Endodermal cell (in vitro differentiated cells): ENCODE measurements at regions not wholly inside any gene's neighbourhood (a gene's known extent, or its start where the extent isn't known, plus 50 kb on each side); places are given as distances from the start of the nearest gene placed in this dataset.
A peak's percentile ranks its signal among the peaks of the same experiment; 100 is the strongest.

Experiments
- DNase-seq: peaks from one replicate; pipeline ENCODE4 v3.0.0-alpha.2; 2017
- H3K27ac ChIP-seq: 2 replicates; pipeline ENCODE4 v1.5.1; 2013; ENCODE audit warnings: mild to moderate bottlenecking, low read depth, low read length, moderate library complexity
- H3K27me3 ChIP-seq: 2 replicates; pipeline ENCODE4 v1.6.1; 2013; ENCODE audit warnings: mild to moderate bottlenecking, low read length, moderate library complexity; ENCODE audit not compliant: insufficient read depth, control insufficient read depth, poor library complexity, severe bottlenecking
- H3K36me3 ChIP-seq: 2 replicates; pipeline ENCODE4 v1.7.0; 2013; ENCODE audit warnings: mild to moderate bottlenecking, low read length, moderate library complexity; ENCODE audit not compliant: control insufficient read depth, insufficient read depth
- H3K4me1 ChIP-seq: one replicate; pipeline ENCODE4 v1.7.0; 2013; ENCODE audit warnings: low read length; ENCODE audit not compliant: control insufficient read depth, insufficient read depth
- H3K4me3 ChIP-seq: 2 replicates; pipeline ENCODE4 v1.5.1; 2013; ENCODE audit warnings: mild to moderate bottlenecking, low read length, moderate library complexity
- H3K9ac ChIP-seq: 2 replicates; pipeline ENCODE4 v1.6.1; 2013; ENCODE audit warnings: mild to moderate bottlenecking, low read length, moderate library complexity; ENCODE audit not compliant: poor library complexity, severe bottlenecking; ENCODE audit errors: extremely low read depth
- H3K9me3 ChIP-seq: 2 replicates; pipeline ENCODE4 v1.6.1; 2013; ENCODE audit warnings: mild to moderate bottlenecking, low read length, moderate library complexity; ENCODE audit not compliant: control insufficient read depth
- H3K27ac Mint-ChIP-seq: 2 replicates; pipeline ENCODE4 v1.8.0; 2020; ENCODE audit warnings: mixed read lengths
- H3K27me3 Mint-ChIP-seq: 2 replicates; pipeline ENCODE4 v1.8.0; 2021; ENCODE audit warnings: mild to moderate bottlenecking, mixed read lengths; ENCODE audit not compliant: insufficient read depth
- H3K36me3 Mint-ChIP-seq: 2 replicates; pipeline ENCODE4 v1.8.0; 2020; ENCODE audit warnings: low read depth, mixed read lengths
- H3K4me1 Mint-ChIP-seq: 2 replicates; pipeline ENCODE4 v1.8.0; 2020; ENCODE audit warnings: mixed read lengths
- H3K4me3 Mint-ChIP-seq: 2 replicates; pipeline ENCODE4 v1.8.0; 2020; ENCODE audit warnings: mild to moderate bottlenecking, moderate library complexity, mixed read lengths
- H3K9me3 Mint-ChIP-seq: 2 replicates; pipeline ENCODE4 v1.8.0; 2020; ENCODE audit warnings: mild to moderate bottlenecking, mixed read lengths
- WGBS, 2 experiments: methylation state at CpG; one replicate each; pipeline versions ENCODE4 v1.1.5 to v1.1.7; 2013; ENCODE audit warnings: missing lambda C conversion rate in 2 of 2, mixed read lengths in 1 of 2; ENCODE audit not compliant: insufficient coverage in 1 of 2, insufficient read length in 1 of 2; 5-methylcytosine and 5-hydroxymethylcytosine counted together
- TF ChIP-seq, protein P1 (sequence below): fragments of 200-600 bp; sonication (generic); conservative IDR thresholded peaks from 2 replicates; pipeline ENCODE4 v1.5.0; 2021; ENCODE audit warnings: antibody characterized with exemption, mild to moderate bottlenecking

DNA sequence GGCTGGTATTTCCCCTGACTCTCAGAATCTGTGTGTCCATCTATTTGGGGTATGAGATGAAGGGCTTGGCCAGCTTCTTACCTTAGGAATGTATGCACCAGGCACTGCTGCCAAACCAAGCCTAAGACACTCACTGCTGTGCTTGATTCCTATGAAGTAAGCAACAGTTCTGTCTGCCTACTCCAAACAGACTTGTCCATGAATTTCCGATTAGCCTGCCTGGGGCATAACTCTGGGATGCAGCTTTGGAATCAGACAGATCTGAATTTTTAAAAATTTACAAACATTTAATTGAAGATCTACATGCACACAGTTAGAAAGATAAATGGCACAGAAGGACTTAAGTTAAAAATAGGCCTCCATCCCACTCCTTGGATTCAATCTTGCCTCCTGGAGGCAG, 59.5 kb upstream of the JDP2 start:
- DNase-seq, result peak; percentile 5
- no peaks in the 10 kb centered on the region for H3K36me3 Mint-ChIP-seq
- Histone ChIP-seq H3K9ac (no peak overlapping the region), H3K27ac (no peak overlapping the region), H3K36me3 (no peaks in the 10 kb centered on the region), H3K27me3 (peaks cover 94% of the 10 kb centered on the region), H3K4me1 (no peaks in the 10 kb centered on the region), H3K9me3 (peaks cover 11% of the 10 kb centered on the region), H3K4me3 (no peak overlapping the region)
- TF ChIP-seq, protein P1, sequence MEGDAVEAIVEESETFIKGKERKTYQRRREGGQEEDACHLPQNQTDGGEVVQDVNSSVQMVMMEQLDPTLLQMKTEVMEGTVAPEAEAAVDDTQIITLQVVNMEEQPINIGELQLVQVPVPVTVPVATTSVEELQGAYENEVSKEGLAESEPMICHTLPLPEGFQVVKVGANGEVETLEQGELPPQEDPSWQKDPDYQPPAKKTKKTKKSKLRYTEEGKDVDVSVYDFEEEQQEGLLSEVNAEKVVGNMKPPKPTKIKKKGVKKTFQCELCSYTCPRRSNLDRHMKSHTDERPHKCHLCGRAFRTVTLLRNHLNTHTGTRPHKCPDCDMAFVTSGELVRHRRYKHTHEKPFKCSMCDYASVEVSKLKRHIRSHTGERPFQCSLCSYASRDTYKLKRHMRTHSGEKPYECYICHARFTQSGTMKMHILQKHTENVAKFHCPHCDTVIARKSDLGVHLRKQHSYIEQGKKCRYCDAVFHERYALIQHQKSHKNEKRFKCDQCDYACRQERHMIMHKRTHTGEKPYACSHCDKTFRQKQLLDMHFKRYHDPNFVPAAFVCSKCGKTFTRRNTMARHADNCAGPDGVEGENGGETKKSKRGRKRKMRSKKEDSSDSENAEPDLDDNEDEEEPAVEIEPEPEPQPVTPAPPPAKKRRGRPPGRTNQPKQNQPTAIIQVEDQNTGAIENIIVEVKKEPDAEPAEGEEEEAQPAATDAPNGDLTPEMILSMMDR, result no peak
- no peak overlapping the region for H3K27ac Mint-ChIP-seq
- peaks cover 84% of the 10 kb centered on the region for H3K27me3 Mint-ChIP-seq
- H3K4me3 Mint-ChIP-seq, result no peak overlapping the region
- 100% methylated on average over 1 of the region's 1 CpG for WGBS, 2 experiments
- peaks cover 6% of the 10 kb centered on the region for H3K9me3 Mint-ChIP-seq
- H3K4me1 Mint-ChIP-seq, result peaks cover 14% of the 10 kb centered on the region

DNA sequence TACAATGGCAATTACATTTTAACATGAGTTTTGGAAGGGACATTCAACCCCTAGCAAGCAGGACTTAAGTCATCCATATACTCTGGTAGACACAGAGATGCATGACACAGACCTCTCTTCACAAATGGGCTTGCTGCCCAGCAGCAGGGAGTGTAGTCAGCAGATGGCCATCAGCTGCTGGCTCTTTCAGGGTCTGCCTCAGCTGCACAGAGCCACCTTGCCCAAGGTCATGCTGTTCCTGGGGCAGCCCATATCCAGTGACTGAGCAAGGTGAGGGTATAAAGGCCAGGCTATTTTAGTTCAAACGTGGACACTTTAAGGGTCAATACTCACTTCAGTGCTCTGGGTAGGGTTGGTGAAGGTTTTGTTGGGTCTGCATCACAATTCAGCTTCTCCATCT, 58.3 kb upstream of the JDP2 start:
- WGBS, 2 experiments, result 92 to 100% methylated on average over 1 of the region's 1 CpG
- peaks cover 75% of the 10 kb centered on the region for H3K27me3 Mint-ChIP-seq
- peak; percentile 3 for DNase-seq

DNA sequence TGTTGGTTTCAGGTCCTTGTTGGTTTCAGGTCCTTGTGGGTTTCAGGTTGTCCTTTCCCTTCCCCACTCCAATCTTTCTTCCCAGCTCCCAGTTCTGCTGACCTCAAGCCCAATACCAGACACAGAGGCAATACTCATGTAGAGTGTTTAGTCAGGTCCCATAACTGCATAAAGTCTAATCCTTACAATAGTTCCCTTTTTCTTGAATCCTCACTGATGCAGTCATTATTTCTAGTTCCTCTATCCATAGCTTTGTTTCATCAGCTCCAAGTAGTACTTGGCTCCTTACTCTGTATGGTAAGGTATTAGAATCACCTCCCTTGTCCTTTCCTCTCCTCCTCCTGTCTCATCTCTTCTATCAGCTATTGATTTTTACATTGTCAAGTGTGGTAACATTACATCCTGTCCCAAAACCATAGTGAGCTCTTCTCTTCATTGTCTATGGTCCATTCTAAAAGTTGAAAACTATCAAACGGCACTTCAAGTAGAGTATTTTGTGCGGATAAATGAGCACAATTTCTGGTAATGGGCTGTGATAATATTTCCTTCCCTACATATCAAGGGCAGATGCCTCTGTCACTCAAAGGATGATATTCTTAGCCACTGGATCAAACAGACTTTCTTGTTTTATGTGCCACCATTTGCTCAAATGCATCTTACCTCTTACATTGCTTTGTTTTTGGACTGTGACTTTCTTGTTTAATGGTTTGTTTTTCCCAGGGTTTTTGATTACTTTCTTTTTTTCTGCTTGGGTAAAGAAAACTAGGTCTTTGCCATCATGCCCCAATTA, 57.2 kb upstream of the JDP2 start:
- Mint-ChIP-seq H3K27me3 (peaks cover 69% of the 10 kb centered on the region), H3K27ac (no peak overlapping the region), H3K9me3 (peaks cover 6% of the 10 kb centered on the region), H3K4me1 (peaks cover 17% of the 10 kb centered on the region), H3K4me3 (no peak overlapping the region), H3K36me3 (no peaks in the 10 kb centered on the region)
- 78 to 100% methylated on average over 1 to 2 of the region's 2 CpGs for WGBS, 2 experiments
- Histone ChIP-seq H3K36me3 (no peaks in the 10 kb centered on the region), H3K4me1 (peaks cover 11% of the 10 kb centered on the region), H3K27ac (no peak overlapping the region), H3K4me3 (no peak overlapping the region), H3K9me3 (peaks cover 11% of the 10 kb centered on the region), H3K9ac (no peak overlapping the region), H3K27me3 (peaks cover 78% of the 10 kb centered on the region)
- DNase-seq, result peak; percentile 1
- TF ChIP-seq, protein P1, result no peak

More for the DNA sequence above, 58.3 kb upstream of the JDP2 start:
- TF ChIP-seq, protein P1, result no peak
- Mint-ChIP-seq H3K27ac (no peak overlapping the region), H3K4me3 (no peak overlapping the region), H3K9me3 (peaks cover 6% of the 10 kb centered on the region), H3K4me1 (peaks cover 17% of the 10 kb centered on the region), H3K36me3 (no peaks in the 10 kb centered on the region)
- peaks cover 7% of the 10 kb centered on the region for H3K4me1 ChIP-seq
- peaks cover 87% of the 10 kb centered on the region for H3K27me3 ChIP-seq
- no peak overlapping the region for H3K4me3 ChIP-seq
- H3K9ac ChIP-seq, result no peak overlapping the region
- peaks cover 11% of the 10 kb centered on the region for H3K9me3 ChIP-seq
- H3K36me3 ChIP-seq, result no peaks in the 10 kb centered on the region
- H3K27ac ChIP-seq, result no peak overlapping the region
